ENCODE measurements at regions not wholly inside any gene's neighbourhood (a gene's known extent, or its start where the extent isn't known, plus 50 kb on each side); places are given as distances from the start of the nearest gene placed in this dataset.

GRCh38 chr12:24304285-24304684 is 354.8 kb upstream of the SOX5 start:
- Mint-ChIP-seq H3K27me3 (ENCODE audit: unreplicated experiment) (peaks cover 4% of the 10 kb centered on the region), H3K4me1 (ENCODE audit: unreplicated experiment) (peaks cover 5% of the 10 kb centered on the region), H3K9me3 (ENCODE audit: unreplicated experiment) (no peaks in the 10 kb centered on the region), H3K4me3 (ENCODE audit: unreplicated experiment) (no peak overlapping the region), H3K27ac (ENCODE audit: unreplicated experiment) (no peak overlapping the region), H3K36me3 (ENCODE audit: low read depth, unreplicated experiment) (no peaks in the 10 kb centered on the region)
- TF ChIP-seq CTCF (IDR thresholded peaks at IDR 0.05; ENCODE audit: unreplicated experiment), result no peak
- DNase-seq (ENCODE audit: low spot score), result no peak

GRCh38 chr12:24302708-24303107 is 353.2 kb upstream of the SOX5 start:
- Mint-ChIP-seq H3K4me1 (ENCODE audit: unreplicated experiment) (peaks cover 2% of the 10 kb centered on the region), H3K9me3 (ENCODE audit: unreplicated experiment) (no peaks in the 10 kb centered on the region), H3K27me3 (ENCODE audit: unreplicated experiment) (peaks cover 4% of the 10 kb centered on the region), H3K27ac (ENCODE audit: unreplicated experiment) (no peak overlapping the region), H3K36me3 (ENCODE audit: low read depth, unreplicated experiment) (no peaks in the 10 kb centered on the region), H3K4me3 (ENCODE audit: unreplicated experiment) (no peak overlapping the region)
- TF ChIP-seq CTCF (IDR thresholded peaks at IDR 0.05; ENCODE audit: unreplicated experiment), result no peak
- no peak for DNase-seq (ENCODE audit: low spot score)

- Mint-ChIP-seq H3K36me3 (ENCODE audit: low read depth, unreplicated experiment) (no peaks in the 10 kb centered on the region), H3K4me1 (ENCODE audit: unreplicated experiment) (no peaks in the 10 kb centered on the region)
Measured at GRCh38 chr12:24297516-24297915, 348.0 kb upstream of the SOX5 start.

DNA sequence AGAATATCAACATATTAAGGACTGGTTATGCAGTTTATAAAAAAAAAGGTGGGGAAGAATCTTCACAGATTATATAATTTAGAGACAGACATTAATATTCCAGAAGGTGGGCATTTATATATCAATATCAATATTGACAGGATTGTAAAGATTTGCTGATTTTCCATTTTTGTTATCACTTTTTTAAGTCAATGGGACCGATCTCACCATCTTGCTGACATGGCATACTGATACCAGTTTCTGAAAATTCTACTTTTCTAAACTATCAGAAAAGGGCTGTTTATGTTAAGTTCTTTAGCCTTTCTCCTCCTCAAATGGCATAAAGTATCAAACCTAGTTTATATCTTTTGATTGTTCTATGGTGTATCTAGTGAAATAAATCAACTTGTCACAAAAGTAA is 344.1 kb upstream of the SOX5 start:
- TF ChIP-seq CTCF (IDR thresholded peaks at IDR 0.05; ENCODE audit: unreplicated experiment), result no peak
- Mint-ChIP-seq H3K27me3 (ENCODE audit: unreplicated experiment) (no peaks in the 10 kb centered on the region), H3K9me3 (ENCODE audit: unreplicated experiment) (no peaks in the 10 kb centered on the region), H3K36me3 (ENCODE audit: low read depth, unreplicated experiment) (no peaks in the 10 kb centered on the region), H3K4me1 (ENCODE audit: unreplicated experiment) (no peaks in the 10 kb centered on the region), H3K4me3 (ENCODE audit: unreplicated experiment) (no peak overlapping the region), H3K27ac (ENCODE audit: unreplicated experiment) (no peak overlapping the region)
- no peak for DNase-seq (ENCODE audit: low spot score)

More at GRCh38 chr12:24297516-24297915, 348.0 kb upstream of the SOX5 start:
- TF ChIP-seq CTCF (IDR thresholded peaks at IDR 0.05; ENCODE audit: unreplicated experiment), result no peak
- DNase-seq (ENCODE audit: low spot score), result no peak
- no peak overlapping the region for H3K4me3 Mint-ChIP-seq (ENCODE audit: unreplicated experiment)
- no peak overlapping the region for H3K27ac Mint-ChIP-seq (ENCODE audit: unreplicated experiment)
- no peaks in the 10 kb centered on the region for H3K9me3 Mint-ChIP-seq (ENCODE audit: unreplicated experiment)
- no peaks in the 10 kb centered on the region for H3K27me3 Mint-ChIP-seq (ENCODE audit: unreplicated experiment)

DNA sequence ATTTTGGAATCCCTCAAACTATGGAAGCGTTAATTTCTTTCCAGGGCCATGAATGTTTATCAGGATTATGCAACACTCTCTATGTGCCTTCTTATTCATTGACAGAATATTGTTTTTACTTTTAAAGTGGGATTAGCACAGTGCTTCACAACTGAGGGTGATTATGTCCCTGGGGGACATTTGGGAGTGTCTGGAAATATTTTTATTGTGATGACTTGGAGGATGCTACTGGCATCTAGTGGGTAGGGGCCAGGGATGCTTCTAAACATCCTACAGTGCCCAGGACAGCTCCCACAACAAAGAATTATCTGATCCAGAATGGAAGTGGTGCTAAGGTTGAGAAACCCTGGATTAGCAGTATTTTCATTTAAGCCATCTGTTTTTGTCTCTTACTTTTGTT is 338.5 kb upstream of the SOX5 start:
- DNase-seq (ENCODE audit: low spot score), result no peak
- H3K36me3 Mint-ChIP-seq (ENCODE audit: low read depth, unreplicated experiment), result no peaks in the 10 kb centered on the region
- no peaks in the 10 kb centered on the region for H3K9me3 Mint-ChIP-seq (ENCODE audit: unreplicated experiment)
- H3K27me3 Mint-ChIP-seq (ENCODE audit: unreplicated experiment), result peaks cover 3% of the 10 kb centered on the region
- peaks cover 3% of the 10 kb centered on the region for H3K4me1 Mint-ChIP-seq (ENCODE audit: unreplicated experiment)
- no peak overlapping the region for H3K4me3 Mint-ChIP-seq (ENCODE audit: unreplicated experiment)
- no peak for TF ChIP-seq CTCF (IDR thresholded peaks at IDR 0.05; ENCODE audit: unreplicated experiment)
- H3K27ac Mint-ChIP-seq (ENCODE audit: unreplicated experiment), result no peak overlapping the region

Measured in endothelial cell (in vitro differentiated cells).